ENCODE measurements at regions not wholly inside any gene's neighbourhood (a gene's known extent, or its start where the extent isn't known, plus 50 kb on each side); places are given as distances from the start of the nearest gene placed in this dataset.

- intact Hi-C loops (cut with micrococcal nuclease; ENCODE audit: unreplicated experiment): no loop called here
- Histone ChIP-seq H3K4me3 (replicated peaks in 1 of 3; ENCODE audit: insufficient read depth in 1 of 3, low read depth in 2 of 3, low read length in 3 of 3) (no peak overlapping the region), H3K4me1 (ENCODE audit: insufficient read depth, low read length) (no peaks in the 10 kb centered on the region), H3K9me3 (ENCODE audit: low read length) (no peaks in the 10 kb centered on the region), H3K9ac (ENCODE audit: insufficient read depth, low read depth, low read length) (no peak overlapping the region), H4K20me1 (ENCODE audit: insufficient read depth, low read length) (no peaks in the 10 kb centered on the region), H3K79me2 (ENCODE audit: insufficient read depth, low read length) (no peaks in the 10 kb centered on the region), H3K27me3 (ENCODE audit: control insufficient read depth in 1 of 2, insufficient read depth in 2 of 2, low read length in 2 of 2) (no peaks in the 10 kb centered on the region), H3K4me2 (ENCODE audit: low read depth, low read length) (no peak overlapping the region), H3K36me3 (replicated peaks in 1 of 2; ENCODE audit: control insufficient read depth in 1 of 2, insufficient read depth in 2 of 2, low read length in 2 of 2) (no peaks in the 10 kb centered on the region), H2AFZ (ENCODE audit: low read length) (no peak overlapping the region), H3K27ac (ENCODE audit: extremely low read length, insufficient read depth, low read length) (no peak overlapping the region)
- FAIRE-seq: no peak
- no TSS peak for BruUV-seq (replicated peaks)
- ChIA-PET CTCF (ENCODE audit: low intra/inter-chr PET ratio, low total read pairs) (no interaction called here), POLR2A (no interaction called here)
- no peak for ATAC-seq
- DNase-seq (ENCODE audit: low spot score): no peak
- in situ Hi-C loops (cut with HindIII; ENCODE audit: extremely low pct_ligation_motif_present, low pct_unique_long_range_greater_than_20kb): no loop called here
- TF ChIP-seq, protein P1, sequence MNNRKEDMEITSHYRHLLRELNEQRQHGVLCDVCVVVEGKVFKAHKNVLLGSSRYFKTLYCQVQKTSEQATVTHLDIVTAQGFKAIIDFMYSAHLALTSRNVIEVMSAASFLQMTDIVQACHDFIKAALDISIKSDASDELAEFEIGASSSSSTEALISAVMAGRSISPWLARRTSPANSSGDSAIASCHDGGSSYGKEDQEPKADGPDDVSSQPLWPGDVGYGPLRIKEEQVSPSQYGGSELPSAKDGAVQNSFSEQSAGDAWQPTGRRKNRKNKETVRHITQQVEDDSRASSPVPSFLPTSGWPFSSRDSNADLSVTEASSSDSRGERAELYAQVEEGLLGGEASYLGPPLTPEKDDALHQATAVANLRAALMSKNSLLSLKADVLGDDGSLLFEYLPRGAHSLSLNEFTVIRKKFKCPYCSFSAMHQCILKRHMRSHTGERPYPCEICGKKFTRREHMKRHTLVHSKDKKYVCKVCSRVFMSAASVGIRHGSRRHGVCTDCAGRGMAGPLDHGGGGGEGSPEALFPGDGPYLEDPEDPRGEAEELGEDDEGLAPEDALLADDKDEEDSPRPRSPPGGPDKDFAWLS (CRISPR knock-in tag; IDR thresholded peaks at IDR 0.05; ENCODE audit: borderline replicate concordance): no peak
- TF ChIP-seq YEATS4 (CRISPR knock-in tag; IDR thresholded peaks at IDR 0.05; ENCODE audit: borderline replicate concordance) (no peak), MTF1 (CRISPR knock-in tag; IDR thresholded peaks at IDR 0.05) (no peak), ZNF567 (CRISPR knock-in tag; IDR thresholded peaks at IDR 0.05; ENCODE audit: borderline replicate concordance) (no peak), GABPB1 (CRISPR knock-in tag; IDR thresholded peaks at IDR 0.05) (no peak), TMF1 (CRISPR knock-in tag; IDR thresholded peaks at IDR 0.05; ENCODE audit: low read depth) (no peak), PHF8 (CRISPR knock-in tag; IDR thresholded peaks at IDR 0.05) (no peak), RXRA (CRISPR knock-in tag; IDR thresholded peaks at IDR 0.05) (no peak), TGIF2 (CRISPR knock-in tag; IDR thresholded peaks at IDR 0.05) (no peak), ZBTB7B (CRISPR knock-in tag; IDR thresholded peaks at IDR 0.05) (no peak), ZNF563 (CRISPR knock-in tag; IDR thresholded peaks at IDR 0.05) (no peak), MYC (CRISPR knock-in tag; IDR thresholded peaks at IDR 0.05; ENCODE audit: borderline replicate concordance) (no peak)
- TF ChIP-seq, protein P2, sequence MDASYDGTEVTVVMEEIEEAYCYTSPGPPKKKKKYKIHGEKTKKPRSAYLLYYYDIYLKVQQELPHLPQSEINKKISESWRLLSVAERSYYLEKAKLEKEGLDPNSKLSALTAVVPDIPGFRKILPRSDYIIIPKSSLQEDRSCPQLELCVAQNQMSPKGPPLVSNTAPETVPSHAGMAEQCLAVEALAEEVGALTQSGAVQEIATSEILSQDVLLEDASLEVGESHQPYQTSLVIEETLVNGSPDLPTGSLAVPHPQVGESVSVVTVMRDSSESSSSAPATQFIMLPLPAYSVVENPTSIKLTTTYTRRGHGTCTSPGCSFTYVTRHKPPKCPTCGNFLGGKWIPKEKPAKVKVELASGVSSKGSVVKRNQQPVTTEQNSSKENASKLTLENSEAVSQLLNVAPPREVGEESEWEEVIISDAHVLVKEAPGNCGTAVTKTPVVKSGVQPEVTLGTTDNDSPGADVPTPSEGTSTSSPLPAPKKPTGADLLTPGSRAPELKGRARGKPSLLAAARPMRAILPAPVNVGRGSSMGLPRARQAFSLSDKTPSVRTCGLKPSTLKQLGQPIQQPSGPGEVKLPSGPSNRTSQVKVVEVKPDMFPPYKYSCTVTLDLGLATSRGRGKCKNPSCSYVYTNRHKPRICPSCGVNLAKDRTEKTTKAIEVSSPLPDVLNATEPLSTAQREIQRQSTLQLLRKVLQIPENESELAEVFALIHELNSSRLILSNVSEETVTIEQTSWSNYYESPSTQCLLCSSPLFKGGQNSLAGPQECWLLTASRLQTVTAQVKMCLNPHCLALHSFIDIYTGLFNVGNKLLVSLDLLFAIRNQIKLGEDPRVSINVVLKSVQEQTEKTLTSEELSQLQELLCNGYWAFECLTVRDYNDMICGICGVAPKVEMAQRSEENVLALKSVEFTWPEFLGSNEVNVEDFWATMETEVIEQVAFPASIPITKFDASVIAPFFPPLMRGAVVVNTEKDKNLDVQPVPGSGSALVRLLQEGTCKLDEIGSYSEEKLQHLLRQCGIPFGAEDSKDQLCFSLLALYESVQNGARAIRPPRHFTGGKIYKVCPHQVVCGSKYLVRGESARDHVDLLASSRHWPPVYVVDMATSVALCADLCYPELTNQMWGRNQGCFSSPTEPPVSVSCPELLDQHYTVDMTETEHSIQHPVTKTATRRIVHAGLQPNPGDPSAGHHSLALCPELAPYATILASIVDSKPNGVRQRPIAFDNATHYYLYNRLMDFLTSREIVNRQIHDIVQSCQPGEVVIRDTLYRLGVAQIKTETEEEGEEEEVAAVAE (CRISPR knock-in tag; IDR thresholded peaks at IDR 0.05; ENCODE audit: borderline replicate concordance): no peak
- TF ChIP-seq, protein P3, sequence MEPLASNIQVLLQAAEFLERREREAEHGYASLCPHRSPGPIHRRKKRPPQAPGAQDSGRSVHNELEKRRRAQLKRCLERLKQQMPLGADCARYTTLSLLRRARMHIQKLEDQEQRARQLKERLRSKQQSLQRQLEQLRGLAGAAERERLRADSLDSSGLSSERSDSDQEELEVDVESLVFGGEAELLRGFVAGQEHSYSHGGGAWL (CRISPR knock-in tag; IDR thresholded peaks at IDR 0.05): no peak
- WGBS (ENCODE audit: low lambda C conversion rate): 0% methylated on average over 1 of the region's 1 CpG
Observed at GRCh38 chr5:152623951-152624350, 218.9 kb upstream of the NMUR2 start.
